HG03558 (cell line): ENCODE measurements at regions not wholly inside any gene's neighbourhood (a gene's known extent, or its start where the extent isn't known, plus 50 kb on each side); places are given as distances from the start of the nearest gene placed in this dataset.
"Not testable (repeated sequence)": the region's sequence is repeated elsewhere in the genome, so short reads cannot be mapped to it uniquely, and the experiment has no call there.

Source experiments
- ATAC-seq: cut with Tn5 transposase; IDR thresholded peaks from one replicate; pipeline ENCODE4 v1.9.1; 2021; ENCODE audit warnings: moderate number of reproducible peaks; ENCODE audit not compliant: unreplicated experiment; ENCODE audit errors: extremely low read depth

DNA sequence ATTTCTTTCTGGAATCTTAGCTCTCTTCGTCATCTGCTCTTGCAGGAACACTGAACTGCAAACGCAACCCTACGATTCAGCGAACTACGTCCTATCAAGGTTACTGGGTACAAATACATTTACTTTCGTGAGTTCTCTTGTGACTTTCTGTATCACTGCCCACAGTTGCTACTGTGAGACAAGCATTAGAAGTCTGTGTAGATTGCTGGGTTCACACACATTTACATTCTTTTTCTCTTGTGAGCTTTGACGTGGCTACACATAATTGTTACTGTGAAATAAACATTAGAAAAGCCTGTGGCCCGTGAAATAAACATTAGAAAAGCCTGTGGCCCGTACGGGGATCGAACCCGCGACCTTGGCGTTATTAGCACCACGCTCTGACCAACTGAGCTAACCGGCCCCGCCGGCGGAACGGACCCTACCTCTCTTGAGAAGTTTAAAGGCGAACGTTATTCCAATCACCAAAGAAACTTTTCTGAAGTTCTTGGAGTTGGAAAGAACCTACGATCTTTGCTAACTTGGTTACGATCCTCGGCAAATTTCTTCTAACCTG, 61.2 kb upstream of the ZNF322 start:
- ATAC-seq, result not testable (repeated sequence)

GRCh38 chr6:26730019-26730766, 70.6 kb upstream of the ZNF322 start:
- ATAC-seq, result not testable (repeated sequence)

GRCh38 chr6:26734776-26735472, 75.4 kb upstream of the ZNF322 start:
- not testable (repeated sequence) for ATAC-seq

GRCh38 chr6:26739811-26740210, 80.3 kb upstream of the ZNF322 start:
- ATAC-seq, result no peak

DNA sequence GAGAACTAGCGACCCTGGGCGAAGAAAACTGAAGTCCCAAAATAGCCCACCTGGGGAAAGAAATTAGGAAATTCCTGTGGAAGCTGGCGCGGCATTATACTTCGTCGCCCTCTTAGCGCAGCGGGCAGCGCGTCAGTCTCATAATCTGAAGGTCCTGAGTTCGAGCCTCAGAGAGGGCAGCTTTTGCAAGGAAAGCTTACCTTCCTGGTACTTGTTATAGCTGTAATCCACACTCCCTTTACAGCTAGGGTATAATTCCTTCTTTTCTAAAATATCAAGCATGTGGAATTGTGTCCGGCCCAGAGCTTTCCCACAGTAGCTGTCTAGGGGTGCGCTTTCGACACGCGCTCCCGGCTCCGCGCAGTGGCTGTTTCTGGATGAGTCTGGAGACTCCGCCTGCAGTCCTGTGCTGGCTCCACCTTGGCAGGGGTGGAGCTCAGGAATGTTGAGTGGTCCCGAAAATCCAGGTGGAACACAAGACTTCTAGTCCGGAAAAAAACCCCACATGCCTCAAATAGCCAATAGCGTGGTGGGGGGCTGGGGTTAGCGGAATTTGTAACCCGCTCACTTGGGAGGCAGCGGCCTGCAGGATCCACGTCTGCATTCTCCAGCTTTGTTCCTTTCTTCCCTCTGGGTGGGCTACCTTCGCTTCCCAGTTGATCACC, 83.7 kb upstream of the ZNF322 start:
- no peak for ATAC-seq

DNA sequence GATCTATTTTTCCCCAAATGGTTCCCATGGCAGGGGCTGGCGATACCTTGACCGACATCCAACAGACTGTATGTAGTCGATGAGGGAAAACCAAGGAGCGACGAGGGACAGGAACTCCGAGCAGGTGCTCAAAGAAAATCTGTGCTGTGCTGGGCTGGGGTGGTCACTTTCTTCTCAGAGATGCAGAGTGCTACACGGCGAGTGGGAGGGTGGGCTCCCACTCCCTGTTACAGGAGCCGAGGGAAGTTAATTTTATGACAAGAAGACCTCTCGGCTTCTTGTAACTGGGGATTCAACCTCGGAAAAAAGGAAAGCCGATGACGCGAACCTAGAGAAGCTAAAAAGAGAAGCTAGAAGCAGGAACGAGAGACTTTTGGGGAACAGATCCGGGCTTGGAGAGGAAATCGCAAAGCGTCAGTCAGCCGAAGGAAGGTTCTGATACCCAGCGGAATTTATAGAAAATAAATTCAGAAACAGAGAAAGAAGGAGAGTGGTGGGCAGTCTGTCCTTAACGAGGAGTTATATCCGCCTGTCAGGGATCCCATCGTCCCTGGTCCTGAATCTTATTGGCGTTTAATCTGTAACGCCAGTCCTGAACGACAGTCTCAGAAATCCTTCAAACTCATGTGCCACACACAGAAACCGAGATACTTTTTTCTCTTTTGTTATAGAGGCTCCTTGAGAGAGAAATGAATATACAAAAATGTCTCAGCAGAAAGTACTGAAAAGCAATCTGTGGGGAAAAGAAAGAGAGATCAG, 84.6 kb upstream of the ZNF322 start:
- ATAC-seq, result no peak

- ATAC-seq, result not testable (repeated sequence)
These were observed 85.3 kb upstream of the ZNF322 start for GRCh38 chr6:26744837-26745282.

GRCh38 chr6:26745964-26746363, 86.4 kb upstream of the ZNF322 start:
- not testable (repeated sequence) for ATAC-seq

DNA sequence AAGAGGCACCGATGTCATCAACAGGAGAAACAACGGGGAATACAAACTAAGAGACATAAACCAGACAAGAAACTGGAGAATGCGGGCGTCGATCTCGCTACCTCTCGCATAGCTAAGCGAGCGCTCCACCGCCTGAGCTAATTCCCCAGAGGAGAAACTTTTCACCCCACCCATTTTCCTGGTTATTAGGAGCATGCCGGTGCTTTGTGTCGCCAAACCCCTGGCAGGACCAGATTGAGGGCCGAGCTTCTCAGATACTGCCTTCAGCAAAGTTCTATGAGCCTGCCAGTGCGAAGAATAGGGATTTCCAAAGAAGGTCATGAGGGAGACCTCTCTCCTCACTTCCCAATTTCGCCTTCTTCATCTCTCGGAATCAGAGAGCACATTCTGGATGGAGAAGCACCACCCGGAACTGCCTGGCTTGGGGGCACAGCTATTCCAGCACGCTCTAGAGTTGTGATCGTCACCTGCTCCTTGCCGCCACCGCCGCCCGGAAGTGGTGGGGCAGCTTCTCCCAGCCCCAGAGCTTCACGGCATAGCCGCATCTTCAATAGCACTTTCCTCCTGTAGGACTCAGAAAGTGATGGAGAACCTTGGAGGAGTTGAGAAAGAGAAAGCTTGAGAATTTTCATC, 89.7 kb upstream of the ZNF322 start:
- not testable (repeated sequence) for ATAC-seq

DNA sequence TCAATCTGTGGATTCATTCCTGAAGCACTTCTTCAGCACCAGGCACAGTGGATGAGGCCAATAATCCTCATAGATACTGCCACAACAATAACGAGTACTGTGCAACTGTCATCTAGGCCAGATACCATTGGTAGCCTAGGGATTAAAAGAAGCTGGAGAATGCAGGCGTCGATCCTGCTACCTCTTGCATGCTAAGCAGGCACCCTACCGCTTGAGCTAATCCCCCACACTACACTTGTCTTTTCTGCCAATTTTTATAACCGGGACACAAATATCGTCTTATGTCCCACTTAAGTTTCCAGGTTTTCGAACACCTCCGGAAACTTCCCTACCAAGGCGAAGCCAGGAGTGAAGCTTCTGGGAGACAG, 90.2 kb upstream of the ZNF322 start:
- not testable (repeated sequence) for ATAC-seq

GRCh38 chr6:26754212-26754611, 94.7 kb upstream of the ZNF322 start:
- no peak for ATAC-seq

DNA sequence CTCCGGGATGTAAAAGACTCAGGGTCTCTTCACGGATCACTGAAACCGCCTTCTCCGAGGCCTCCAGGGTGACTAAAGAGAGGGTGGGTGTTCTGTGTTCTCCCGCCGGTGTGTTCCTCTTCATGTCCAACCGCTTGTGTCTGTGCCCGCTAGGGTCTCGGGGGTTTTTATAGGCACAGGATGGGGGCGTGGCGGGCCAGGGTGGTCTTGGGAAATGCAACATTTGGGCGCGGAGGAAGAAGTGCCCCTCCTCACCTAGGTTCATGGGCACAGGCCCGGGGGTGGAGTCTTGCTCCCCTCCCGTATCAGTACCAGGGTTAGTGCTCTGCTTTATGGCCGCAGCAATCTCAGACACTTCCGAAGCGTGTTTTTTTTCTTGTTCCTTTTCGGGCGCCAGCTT, 95.3 kb upstream of the ZNF322 start:
- not testable (repeated sequence) for ATAC-seq

- not testable (repeated sequence) for ATAC-seq
These were observed 96.7 kb upstream of the ZNF322 start for GRCh38 chr6:26756067-26756805.

DNA sequence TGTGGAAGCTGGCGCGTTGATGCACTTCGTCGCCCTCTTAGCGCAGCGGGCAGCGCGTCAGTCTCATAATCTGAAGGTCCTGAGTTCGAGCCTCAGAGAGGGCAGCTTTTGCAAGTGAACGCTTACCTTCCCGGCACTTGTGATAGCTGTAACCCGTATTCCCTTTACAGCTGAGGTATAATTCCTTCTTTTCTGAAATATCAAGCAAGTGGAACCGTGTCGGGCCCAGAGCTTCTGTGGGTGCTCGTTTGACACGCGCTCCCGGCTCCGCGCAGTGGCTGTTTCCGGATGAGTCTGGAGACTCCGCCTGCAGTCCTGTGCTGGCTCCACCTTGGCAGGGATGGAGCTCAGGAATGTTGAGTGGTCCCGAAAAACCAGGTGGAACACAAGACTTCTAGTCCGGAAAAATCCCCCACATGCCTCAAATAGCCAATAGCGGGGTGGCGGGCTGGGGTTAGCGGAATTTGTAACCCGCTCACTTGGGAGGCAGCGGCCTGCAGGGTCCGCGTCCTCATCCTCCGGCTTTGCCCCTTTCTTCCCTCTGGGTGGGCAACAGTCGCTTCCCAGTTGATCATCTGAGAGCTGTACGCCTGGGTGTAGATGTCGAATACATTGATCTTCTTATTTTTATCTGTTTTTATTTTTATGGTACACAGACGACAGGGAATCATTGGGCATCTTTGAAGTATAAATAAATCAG, 106.8 kb upstream of the ZNF322 start:
- ATAC-seq, result not testable (repeated sequence)

- ATAC-seq, result not testable (repeated sequence)
These were observed 111.6 kb upstream of the ZNF322 start for GRCh38 chr6:26770941-26771666.

DNA sequence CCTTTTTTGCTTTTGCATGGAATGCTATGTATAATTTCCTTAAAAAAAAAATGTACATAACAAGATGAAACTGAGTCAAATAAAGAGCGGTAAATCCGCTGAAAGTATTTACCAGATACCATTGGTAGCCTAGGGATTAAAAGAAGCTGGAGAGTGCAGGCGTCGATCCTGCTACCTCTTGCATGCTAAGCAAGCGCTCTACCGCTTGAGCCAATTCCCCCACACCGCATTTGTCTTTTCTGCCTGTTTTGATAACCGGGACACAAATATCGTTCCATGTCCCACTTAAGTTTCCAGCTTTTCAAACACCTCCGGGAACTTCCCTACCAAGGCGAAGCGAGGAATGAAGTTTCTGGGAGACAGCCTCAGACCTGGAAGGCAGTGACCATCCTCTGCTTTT, 113.9 kb upstream of the ZNF322 start:
- ATAC-seq, result not testable (repeated sequence)

- not testable (repeated sequence) for ATAC-seq
These were observed 121.0 kb upstream of the ZNF322 start for GRCh38 chr6:26780563-26780962.
